ENCODE measurements at regions not wholly inside any gene's neighbourhood (a gene's known extent, or its start where the extent isn't known, plus 50 kb on each side); places are given as distances from the start of the nearest gene placed in this dataset.
"Not testable (repeated sequence)": the region's sequence is repeated elsewhere in the genome, so short reads cannot be mapped to it uniquely, and the experiment has no call there.

DNA sequence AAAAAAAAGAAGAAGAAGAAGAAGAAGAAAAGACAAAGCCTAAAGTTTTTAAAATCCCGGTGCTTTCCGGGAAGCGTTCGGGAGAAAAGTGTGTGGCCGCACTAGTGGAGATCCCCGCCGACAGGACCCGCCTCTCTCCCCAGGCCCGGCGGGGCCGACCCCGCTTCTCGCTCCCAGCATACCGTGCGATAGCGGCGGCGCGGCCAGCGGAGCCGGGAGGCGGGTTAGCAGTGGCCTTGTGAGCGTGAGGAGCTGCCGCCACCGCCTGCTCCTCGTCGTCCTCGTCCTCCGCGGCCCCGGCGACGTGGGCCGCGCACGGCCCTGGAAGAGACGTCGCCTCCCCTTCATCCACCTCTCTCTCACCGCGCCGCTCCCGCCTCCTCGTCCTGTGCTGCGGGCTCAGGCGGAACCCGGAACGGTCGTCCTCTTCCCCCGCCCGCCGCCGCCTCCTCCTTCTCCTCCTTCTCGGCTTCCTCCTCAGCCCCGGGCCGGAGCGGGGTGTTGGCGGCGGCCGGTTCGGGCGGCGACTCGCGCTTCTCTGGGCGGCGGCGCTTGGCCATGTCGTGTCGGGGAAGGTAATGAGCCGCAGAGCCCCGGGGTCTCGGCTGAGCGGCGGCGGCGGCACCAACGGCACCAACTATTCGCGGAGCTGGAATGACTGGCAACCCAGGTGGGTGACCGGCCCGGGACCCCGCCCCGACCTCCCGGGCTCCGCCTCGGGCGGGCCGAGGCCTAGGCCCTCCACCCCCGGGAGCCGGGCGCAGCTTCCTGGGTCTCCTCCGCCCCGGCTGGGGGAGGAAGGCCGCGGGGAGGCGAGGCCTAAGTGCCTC, 62.6 kb upstream of the CDR2 start:
- WGBS: under 1% methylated on average over 95 of the region's 96 CpGs
- H3K9me3 ChIP-seq (ENCODE audit: control insufficient read depth, low read length); intact Hi-C loops (cut with DNase I); H3K27me3 ChIP-seq (ENCODE audit: control insufficient read depth, insufficient read depth); H3K4me1 ChIP-seq (ENCODE audit: control insufficient read depth, insufficient read depth, low read length): not testable (repeated sequence)
- peak overlapping the region; percentile 82 for H3K4me3 ChIP-seq (ENCODE audit: low read length)
- DNase-seq (peak; percentile 80 to 93 (median 92)), ATAC-seq (peak; percentile 96 to 97)
- H3K27ac ChIP-seq (ENCODE audit: low read length): peak overlapping the region; percentile 100

DNA sequence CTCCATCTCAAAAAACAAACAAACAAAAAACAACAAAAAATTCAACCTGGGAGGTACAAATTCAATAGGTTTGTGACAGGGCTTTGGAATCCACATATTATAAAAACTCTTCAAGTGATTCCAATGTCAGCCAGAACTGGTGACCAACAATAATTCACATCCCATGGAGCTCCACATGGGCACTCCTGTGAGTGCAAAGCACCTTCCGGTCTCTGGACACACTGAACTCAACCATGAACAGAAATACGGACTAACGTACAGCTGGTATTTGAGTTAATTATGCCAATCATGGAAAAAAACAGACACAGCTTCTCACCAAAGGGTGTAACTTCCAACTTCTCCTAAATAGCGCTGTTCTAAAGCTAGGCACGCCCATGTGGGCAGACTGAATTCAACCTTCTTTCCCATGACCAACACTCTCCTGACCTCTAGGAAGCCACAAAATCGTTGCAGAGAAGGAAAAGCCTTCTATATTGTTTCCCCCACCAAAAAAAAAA, 62.0 kb upstream of the CDR2 start:
- intact Hi-C loops (cut with DNase I); H3K27ac ChIP-seq (ENCODE audit: low read length); DNase-seq; H3K4me1 ChIP-seq (ENCODE audit: control insufficient read depth, insufficient read depth, low read length); H3K9me3 ChIP-seq (ENCODE audit: control insufficient read depth, low read length); H3K27me3 ChIP-seq (ENCODE audit: control insufficient read depth, insufficient read depth): not testable (repeated sequence)
- ATAC-seq: peak; percentile 88 to 91
- peak overlapping the region; percentile 82 for H3K4me3 ChIP-seq (ENCODE audit: low read length)
- WGBS: 3% methylated on average over 4 of the region's 6 CpGs

DNA sequence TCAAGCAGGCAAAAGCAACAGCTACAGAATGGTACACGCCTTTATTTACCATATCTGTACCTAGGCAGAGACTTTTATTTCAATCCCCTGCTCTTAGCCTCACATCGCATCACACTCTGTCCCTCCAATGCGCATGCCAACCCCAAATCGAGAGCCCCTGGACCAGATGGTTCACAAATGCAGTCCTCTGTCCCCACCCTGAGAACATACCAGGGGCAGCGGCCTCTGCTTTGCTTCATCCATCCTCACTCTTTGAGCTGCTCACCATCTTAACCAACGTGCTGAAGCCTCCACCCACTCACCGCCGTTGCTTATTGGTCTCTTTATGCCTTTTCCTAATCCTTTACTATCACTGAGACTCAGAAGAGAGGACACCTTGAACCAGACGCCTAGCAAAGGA, 56.9 kb upstream of the CDR2 start:
- peak in 1 of 3 donors; percentile 10 for DNase-seq
- H3K4me3 ChIP-seq (ENCODE audit: low read length); H3K27ac ChIP-seq (ENCODE audit: low read length); H3K9me3 ChIP-seq (ENCODE audit: control insufficient read depth, low read length); H3K27me3 ChIP-seq (ENCODE audit: control insufficient read depth, insufficient read depth); intact Hi-C loops (cut with DNase I); ATAC-seq; H3K4me1 ChIP-seq (ENCODE audit: control insufficient read depth, insufficient read depth, low read length): not testable (repeated sequence)
- 92% methylated on average over 8 of the region's 9 CpGs for WGBS

DNA sequence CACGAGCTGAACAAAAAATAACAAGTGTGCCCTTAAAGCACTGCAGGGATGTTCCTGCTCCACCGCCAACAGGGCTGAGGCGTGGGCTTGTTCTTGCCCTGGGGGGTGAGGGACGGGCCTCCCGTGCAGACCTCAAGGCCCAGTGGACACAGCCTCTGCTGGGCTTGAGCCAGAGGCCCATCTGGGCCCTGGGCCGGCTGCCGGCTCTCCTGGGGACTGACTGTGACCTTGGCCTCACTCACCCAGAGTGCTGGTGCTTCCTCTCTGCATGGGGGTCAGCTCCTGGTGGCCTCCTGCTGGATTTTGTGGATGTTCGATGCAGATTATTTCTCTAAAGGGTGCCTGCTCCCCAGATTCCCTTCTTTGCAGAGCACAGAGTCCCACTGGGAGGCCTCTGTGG, 54.2 kb upstream of the CDR2 start:
- intact Hi-C loops (cut with DNase I): no loop called here
- Histone ChIP-seq H3K4me3 (ENCODE audit: low read length) (no peak overlapping the region), H3K4me1 (ENCODE audit: control insufficient read depth, insufficient read depth, low read length) (no peaks in the 10 kb centered on the region), H3K9me3 (ENCODE audit: control insufficient read depth, low read length) (no peaks in the 10 kb centered on the region), H3K27me3 (ENCODE audit: control insufficient read depth, insufficient read depth) (no peaks in the 10 kb centered on the region), H3K27ac (ENCODE audit: low read length) (no peak overlapping the region)
- WGBS: 65% methylated on average over 8 of the region's 8 CpGs
- no peak for ATAC-seq
- DNase-seq: peak in 2 of 3 donors; percentile 59 to 69

DNA sequence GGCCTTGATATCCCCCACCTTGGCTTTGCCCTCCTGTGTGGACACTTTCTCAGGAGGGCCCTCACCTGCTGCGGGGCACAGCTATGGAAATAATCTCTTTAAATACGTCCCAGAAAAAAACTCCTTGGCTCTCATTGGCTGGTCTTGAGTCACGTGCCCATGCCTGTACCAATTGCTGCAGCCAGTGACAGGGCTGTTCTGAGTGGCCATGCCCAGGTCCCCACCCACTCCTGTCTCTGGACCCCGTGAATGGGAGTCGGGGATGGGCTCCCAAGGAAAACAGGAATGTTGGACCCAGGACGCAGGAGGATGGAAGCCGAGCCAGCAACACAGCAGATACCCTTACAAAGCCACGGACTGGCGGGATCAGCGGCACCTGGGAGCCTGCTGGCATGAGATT, 53.1 kb upstream of the CDR2 start:
- 93% methylated on average over 10 of the region's 10 CpGs for WGBS
- no peaks in the 10 kb centered on the region for H3K9me3 ChIP-seq (ENCODE audit: control insufficient read depth, low read length)
- H3K4me3 ChIP-seq (ENCODE audit: low read length): no peak overlapping the region
- H3K27me3 ChIP-seq (ENCODE audit: control insufficient read depth, insufficient read depth): no peaks in the 10 kb centered on the region
- intact Hi-C loops (cut with DNase I): no loop called here
- ATAC-seq (no peak), DNase-seq (no peak)
- H3K4me1 ChIP-seq (ENCODE audit: control insufficient read depth, insufficient read depth, low read length): no peaks in the 10 kb centered on the region
- H3K27ac ChIP-seq (ENCODE audit: low read length): no peak overlapping the region

DNA sequence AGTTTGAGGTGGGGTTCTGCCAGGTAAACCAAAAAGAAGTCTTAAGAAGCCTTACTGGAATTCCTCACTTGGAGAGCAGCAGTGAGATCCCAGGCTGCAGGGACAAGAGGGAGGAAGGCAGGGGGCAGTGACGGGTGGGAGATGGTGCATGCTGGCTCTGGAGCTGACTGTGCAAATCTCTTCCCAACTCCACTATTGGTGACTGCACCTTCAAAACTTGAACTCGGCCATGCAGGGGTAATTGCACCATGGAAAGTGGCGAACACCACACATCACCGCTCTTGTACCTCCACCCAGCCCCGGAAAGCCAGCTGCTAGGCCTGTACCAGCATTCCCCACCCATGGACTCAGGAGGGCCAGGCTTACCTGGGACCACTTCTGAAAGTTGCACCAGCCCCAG, 51.4 kb upstream of the CDR2 start:
- H3K27me3 ChIP-seq (ENCODE audit: control insufficient read depth, insufficient read depth): no peaks in the 10 kb centered on the region
- 87% methylated on average over 5 of the region's 5 CpGs for WGBS
- H3K9me3 ChIP-seq (ENCODE audit: control insufficient read depth, low read length): no peaks in the 10 kb centered on the region
- DNase-seq (no peak), ATAC-seq (no peak)
- H3K27ac ChIP-seq (ENCODE audit: low read length): no peak overlapping the region
- H3K4me1 ChIP-seq (ENCODE audit: control insufficient read depth, insufficient read depth, low read length): no peaks in the 10 kb centered on the region
- H3K4me3 ChIP-seq (ENCODE audit: low read length): no peak overlapping the region
- intact Hi-C loops (cut with DNase I): no loop called here

DNA sequence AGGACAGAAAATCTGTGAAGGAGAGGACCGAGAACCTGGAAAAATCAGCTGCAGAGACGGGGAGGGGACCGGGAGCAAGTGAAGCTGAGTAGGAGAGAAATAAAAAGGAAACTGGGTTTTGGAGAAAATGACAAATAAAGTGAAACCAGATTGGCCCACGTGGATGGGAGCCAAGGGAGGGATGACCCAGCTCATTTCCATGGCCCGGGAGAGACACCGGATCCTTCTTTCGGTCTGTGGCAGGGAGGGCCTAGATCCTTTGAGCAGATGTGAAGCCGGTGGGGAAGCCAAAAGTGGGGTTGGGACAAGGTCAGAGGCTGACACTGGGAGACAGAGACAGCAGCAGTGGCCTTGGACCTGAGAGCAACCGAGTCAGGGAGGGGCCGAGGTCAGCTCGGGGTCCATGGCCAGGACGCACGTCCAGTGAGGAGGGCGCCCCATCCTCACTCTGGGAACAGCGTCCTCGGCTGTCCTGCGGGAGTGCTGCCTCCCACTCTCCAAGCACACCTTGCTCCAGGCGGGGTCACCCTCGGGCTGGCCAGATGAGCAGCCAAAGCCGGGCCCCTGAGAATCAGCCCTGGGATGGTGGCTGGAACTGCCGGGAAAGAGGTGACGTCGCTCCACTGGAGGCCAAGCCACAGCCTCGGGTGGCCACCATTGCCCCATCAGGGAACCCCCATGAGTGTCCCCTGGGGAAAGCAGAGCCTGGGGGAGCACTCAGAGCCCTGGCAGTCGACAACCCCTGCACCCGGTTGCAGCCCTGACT, 50.8 kb upstream of the CDR2 start:
- peak; percentile 52 to 57 for ATAC-seq
- no peaks in the 10 kb centered on the region for H3K27me3 ChIP-seq (ENCODE audit: control insufficient read depth, insufficient read depth)
- peak; percentile 34 to 78 (median 76) for DNase-seq
- H3K9me3 ChIP-seq (ENCODE audit: control insufficient read depth, low read length): no peaks in the 10 kb centered on the region
- peak overlapping the region; percentile 47 for H3K27ac ChIP-seq (ENCODE audit: low read length)
- 62% methylated on average over 26 of the region's 26 CpGs for WGBS
- no peaks in the 10 kb centered on the region for H3K4me1 ChIP-seq (ENCODE audit: control insufficient read depth, insufficient read depth, low read length)
- no peak overlapping the region for H3K4me3 ChIP-seq (ENCODE audit: low read length)
- intact Hi-C loops (cut with DNase I): no loop called here

DNA sequence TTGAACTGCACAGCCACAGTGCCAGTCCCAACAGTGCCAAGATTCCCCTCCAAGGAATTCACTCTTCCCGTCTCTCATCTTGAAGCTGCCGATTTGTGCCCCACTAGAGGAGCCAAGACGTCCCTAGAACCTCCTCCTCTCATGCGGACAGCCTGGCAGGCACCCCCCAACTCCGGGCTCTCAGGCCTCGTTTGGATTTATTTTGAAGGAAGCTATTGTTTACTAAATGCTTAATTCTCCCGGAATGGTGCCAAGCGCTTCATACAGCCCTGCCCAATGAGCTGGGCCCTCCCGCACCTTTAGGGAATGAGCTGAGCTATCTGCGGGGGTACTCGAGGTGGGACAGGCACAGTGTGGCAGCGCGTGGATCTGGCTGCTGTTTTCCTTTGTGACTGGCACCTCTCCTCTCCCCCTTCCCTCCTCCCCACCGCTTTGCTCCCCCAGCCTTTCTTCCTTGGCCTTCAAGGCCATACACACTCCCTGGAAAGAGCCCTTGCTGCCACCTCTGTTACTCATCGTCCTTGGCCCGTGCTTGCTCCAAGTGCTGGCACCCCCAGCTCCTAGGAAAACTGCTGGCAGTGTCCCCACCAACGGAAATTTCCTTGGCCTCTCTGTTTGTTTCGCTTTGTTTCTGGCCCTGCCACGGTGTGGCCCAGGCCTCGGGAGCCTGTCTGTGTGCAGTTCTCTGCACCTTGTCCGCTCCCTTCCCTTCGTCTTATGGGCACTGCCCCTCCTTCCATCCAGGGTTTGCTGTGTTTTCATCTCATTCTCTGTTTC, 49.9 kb upstream of the CDR2 start:
- DNase-seq: peak; percentile 59 to 80 (median 62)
- WGBS: 70% methylated on average over 22 of the region's 22 CpGs
- intact Hi-C loops (cut with DNase I): no loop called here
- Histone ChIP-seq H3K4me1 (ENCODE audit: control insufficient read depth, insufficient read depth, low read length) (no peaks in the 10 kb centered on the region), H3K9me3 (ENCODE audit: control insufficient read depth, low read length) (no peaks in the 10 kb centered on the region), H3K27ac (ENCODE audit: low read length) (peak overlapping the region; percentile 47), H3K4me3 (ENCODE audit: low read length) (no peak overlapping the region), H3K27me3 (ENCODE audit: control insufficient read depth, insufficient read depth) (no peaks in the 10 kb centered on the region)
- peak; percentile 55 to 64 for ATAC-seq

Data from right cardiac atrium (tissue), 5 donors.